ENCODE measurements at regions not wholly inside any gene's neighbourhood (a gene's known extent, or its start where the extent isn't known, plus 50 kb on each side); places are given as distances from the start of the nearest gene placed in this dataset.

DNA sequence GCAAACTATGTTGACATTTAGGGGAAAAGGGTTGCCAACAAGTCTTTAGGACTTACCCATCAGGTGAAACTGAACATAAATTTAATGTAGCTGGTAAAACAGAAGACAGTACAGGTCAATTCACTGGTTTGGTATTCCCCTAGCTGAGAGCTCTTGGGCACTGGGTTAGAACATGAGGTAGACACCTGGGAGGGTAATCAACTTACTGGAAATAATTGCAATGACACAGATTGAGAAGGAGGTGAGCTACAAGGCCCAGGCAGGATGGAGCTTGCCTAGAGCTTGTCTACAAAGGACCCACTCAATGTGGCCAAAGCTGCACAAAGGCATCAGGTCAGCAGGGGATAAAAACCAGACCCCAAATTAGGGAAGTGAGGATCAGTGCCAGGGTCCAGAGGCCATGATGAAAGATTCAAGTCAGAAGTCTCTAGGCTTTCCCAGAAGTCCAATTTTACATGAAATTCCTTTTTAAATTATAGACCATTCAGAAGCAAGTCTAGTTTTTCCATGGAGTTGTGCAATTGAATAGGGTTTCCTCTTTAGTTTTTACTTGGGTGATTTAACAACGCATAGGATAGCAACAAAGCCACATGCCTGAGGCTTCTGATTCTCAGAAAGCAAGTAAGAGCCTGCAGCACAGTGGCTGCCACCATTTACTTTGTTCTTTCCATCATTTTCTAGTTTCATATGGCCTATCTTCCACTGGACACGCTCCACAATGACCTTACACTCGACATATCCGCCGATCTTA lies 194.0 kb downstream of the NDFIP2 start:
- Histone ChIP-seq H3K36me3 (ENCODE audit: insufficient read depth, low read length, poor library complexity, severe bottlenecking) (no peaks in the 10 kb centered on the region), H3K27me3 (replicated peaks; ENCODE audit: insufficient read depth, low read depth, low read length, poor library complexity) (no peaks in the 10 kb centered on the region), H3K4me3 (ENCODE audit: low read depth, low read length, poor library complexity, severe bottlenecking) (no peak overlapping the region), H3K9me3 (ENCODE audit: low read depth, low read length, poor library complexity, severe bottlenecking) (no peaks in the 10 kb centered on the region), H3K4me1 (ENCODE audit: insufficient read depth, low read length, poor library complexity, severe bottlenecking) (peaks cover 9% of the 10 kb centered on the region), H3K27ac (ENCODE audit: low read depth, low read length, poor library complexity, severe bottlenecking) (no peak overlapping the region)
- TF ChIP-seq EZH2 (IDR thresholded peaks at IDR 0.05; ENCODE audit: borderline replicate concordance, low read depth, low read length, poor library complexity, severe bottlenecking): no peak
- TF ChIP-seq CTCF (conservative IDR thresholded peaks at IDR 0.05; ENCODE audit: low read depth, low read length): no peak
- POLR2A ChIA-PET (ENCODE audit: low non-redundant PET): no interaction called here
- no peak for DNase-seq (ENCODE audit: low spot score)
- CTCF ChIA-PET: no interaction called here
- BruUV-seq (replicated peaks): no TSS peak
- intact Hi-C loops (cut with micrococcal nuclease; ENCODE audit: unreplicated experiment): loop anchor here (1.0 to 5.0 kb wide), 3 partner anchors 100 to 1342 kb away; no protein-coding TSS in a partner anchor

DNA sequence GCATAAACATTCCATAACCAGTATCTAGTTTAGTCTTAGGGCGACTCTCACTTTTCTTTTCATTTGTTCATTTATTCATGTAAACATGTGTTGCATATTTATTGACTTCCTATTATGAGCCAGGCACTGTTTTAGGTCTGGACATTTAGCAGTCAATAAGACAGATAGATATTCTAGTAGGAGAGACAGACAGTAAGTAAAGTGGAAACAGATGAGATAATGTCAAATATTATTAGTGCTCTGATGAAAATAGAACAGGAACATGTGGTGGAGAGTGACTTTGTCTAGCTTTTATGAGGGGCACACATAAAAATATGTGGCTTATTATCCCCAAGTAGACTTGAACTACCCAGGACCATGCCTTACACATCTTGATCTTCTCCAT lies 193.0 kb downstream of the NDFIP2 start:
- H3K36me3 ChIP-seq (ENCODE audit: insufficient read depth, low read length, poor library complexity, severe bottlenecking): no peaks in the 10 kb centered on the region
- peaks cover 9% of the 10 kb centered on the region for H3K4me1 ChIP-seq (ENCODE audit: insufficient read depth, low read length, poor library complexity, severe bottlenecking)
- H3K4me3 ChIP-seq (ENCODE audit: low read depth, low read length, poor library complexity, severe bottlenecking): no peak overlapping the region
- DNase-seq (ENCODE audit: low spot score): no peak
- no peaks in the 10 kb centered on the region for H3K9me3 ChIP-seq (ENCODE audit: low read depth, low read length, poor library complexity, severe bottlenecking)
- ChIA-PET POLR2A (ENCODE audit: low non-redundant PET) (no interaction called here), CTCF (no interaction called here)
- BruUV-seq (replicated peaks): no TSS peak
- intact Hi-C loops (cut with micrococcal nuclease; ENCODE audit: unreplicated experiment): no loop called here
- no peak for TF ChIP-seq EZH2 (IDR thresholded peaks at IDR 0.05; ENCODE audit: borderline replicate concordance, low read depth, low read length, poor library complexity, severe bottlenecking)
- no peak for TF ChIP-seq CTCF (conservative IDR thresholded peaks at IDR 0.05; ENCODE audit: low read depth, low read length)
- H3K27ac ChIP-seq (ENCODE audit: low read depth, low read length, poor library complexity, severe bottlenecking): no peak overlapping the region
- H3K27me3 ChIP-seq (replicated peaks; ENCODE audit: insufficient read depth, low read depth, low read length, poor library complexity): no peaks in the 10 kb centered on the region

DNA sequence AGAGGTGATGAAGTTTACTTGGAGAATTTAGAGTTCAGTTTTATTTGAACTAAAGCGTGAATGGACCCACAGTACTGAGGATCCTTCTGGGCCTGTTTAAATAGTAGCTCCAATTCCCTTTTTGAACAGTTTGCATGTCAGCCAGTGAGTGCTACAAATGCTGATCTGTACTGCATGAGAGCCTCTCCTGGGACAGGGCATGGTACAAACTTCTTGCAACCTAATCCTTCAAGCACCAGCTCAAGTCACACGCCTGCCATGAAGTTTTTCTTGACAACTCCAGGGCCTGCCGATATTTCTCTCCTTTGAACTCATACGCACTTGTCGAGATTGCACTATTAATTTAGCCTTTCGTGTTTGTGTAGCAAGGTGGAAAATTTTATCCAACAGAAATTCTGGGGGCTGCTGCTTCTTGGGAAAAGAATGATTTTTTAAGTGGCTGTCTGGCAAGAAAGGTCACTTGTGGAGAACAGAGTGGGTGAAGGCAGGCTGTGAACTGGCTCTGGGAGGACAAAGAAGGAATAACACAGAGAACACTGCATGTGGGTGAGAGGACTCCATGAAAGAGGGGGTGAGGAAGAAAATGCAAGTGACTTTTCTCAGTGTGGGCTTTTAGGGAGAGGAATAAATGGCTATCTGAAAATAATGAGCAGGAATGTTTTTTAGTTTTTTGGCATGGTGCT lies 192.5 kb downstream of the NDFIP2 start:
- intact Hi-C loops (cut with micrococcal nuclease; ENCODE audit: unreplicated experiment): no loop called here
- DNase-seq (ENCODE audit: low spot score): no peak
- no TSS peak for BruUV-seq (replicated peaks)
- no peak overlapping the region for H3K27ac ChIP-seq (ENCODE audit: low read depth, low read length, poor library complexity, severe bottlenecking)
- H3K4me1 ChIP-seq (ENCODE audit: insufficient read depth, low read length, poor library complexity, severe bottlenecking): peaks cover 9% of the 10 kb centered on the region
- H3K27me3 ChIP-seq (replicated peaks; ENCODE audit: insufficient read depth, low read depth, low read length, poor library complexity): no peaks in the 10 kb centered on the region
- no peaks in the 10 kb centered on the region for H3K36me3 ChIP-seq (ENCODE audit: insufficient read depth, low read length, poor library complexity, severe bottlenecking)
- H3K9me3 ChIP-seq (ENCODE audit: low read depth, low read length, poor library complexity, severe bottlenecking): no peaks in the 10 kb centered on the region
- ChIA-PET CTCF (no interaction called here), POLR2A (ENCODE audit: low non-redundant PET) (no interaction called here)
- TF ChIP-seq CTCF (conservative IDR thresholded peaks at IDR 0.05; ENCODE audit: low read depth, low read length) (no peak), EZH2 (IDR thresholded peaks at IDR 0.05; ENCODE audit: borderline replicate concordance, low read depth, low read length, poor library complexity, severe bottlenecking) (no peak)
- H3K4me3 ChIP-seq (ENCODE audit: low read depth, low read length, poor library complexity, severe bottlenecking): no peak overlapping the region
